Glomerular visceral epithelial cell (primary cell): ENCODE measurements at regions not wholly inside any gene's neighbourhood (a gene's known extent, or its start where the extent isn't known, plus 50 kb on each side); places are given as distances from the start of the nearest gene placed in this dataset.

Experiments
- DNase-seq: peaks from one replicate; pipeline ENCODE4 v3.0.0-alpha.2; 2016; ENCODE audit errors: extremely low spot score

- peak; percentile 62 for DNase-seq
These were observed 215.6 kb downstream of the PIK3R1 start for GRCh38 chr5:68431186-68431585.

DNA sequence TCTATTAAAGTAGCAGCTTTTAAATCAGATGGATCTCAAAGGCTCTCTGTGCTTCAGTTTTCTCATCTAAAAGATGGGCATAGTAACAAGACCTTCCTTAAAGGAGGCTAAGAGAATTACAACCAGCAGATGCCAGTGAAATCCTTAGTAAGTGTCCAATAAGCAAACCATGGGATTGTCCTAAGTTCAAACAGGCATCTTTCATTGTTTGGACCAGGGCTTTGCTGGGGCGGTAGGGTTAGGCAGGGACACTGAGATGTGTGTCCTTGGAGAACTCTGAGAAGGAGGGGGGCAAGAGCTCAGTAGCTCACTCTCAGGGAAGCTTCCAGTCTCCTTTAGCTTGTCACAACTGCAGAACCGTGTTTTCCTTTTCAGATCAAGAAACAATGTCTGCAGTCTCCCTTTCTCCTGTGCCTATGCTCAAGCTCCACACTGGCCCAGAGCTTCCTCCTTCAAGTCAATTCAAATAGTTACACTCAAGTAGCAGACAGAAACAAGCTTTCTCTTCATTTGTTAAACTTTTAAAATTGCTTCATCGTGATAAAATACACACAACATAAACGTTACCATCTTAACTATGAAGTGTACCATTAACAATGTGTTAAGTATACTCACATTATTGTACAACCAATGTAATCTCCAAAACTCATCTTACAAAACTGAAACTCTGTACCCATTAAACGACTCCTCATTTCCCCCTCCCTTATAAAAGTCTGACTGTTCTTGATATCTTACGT, 216.2 kb downstream of the PIK3R1 start:
- DNase-seq, result no peak

GRCh38 chr5:68432682-68433081, 217.1 kb downstream of the PIK3R1 start:
- no peak for DNase-seq

DNA sequence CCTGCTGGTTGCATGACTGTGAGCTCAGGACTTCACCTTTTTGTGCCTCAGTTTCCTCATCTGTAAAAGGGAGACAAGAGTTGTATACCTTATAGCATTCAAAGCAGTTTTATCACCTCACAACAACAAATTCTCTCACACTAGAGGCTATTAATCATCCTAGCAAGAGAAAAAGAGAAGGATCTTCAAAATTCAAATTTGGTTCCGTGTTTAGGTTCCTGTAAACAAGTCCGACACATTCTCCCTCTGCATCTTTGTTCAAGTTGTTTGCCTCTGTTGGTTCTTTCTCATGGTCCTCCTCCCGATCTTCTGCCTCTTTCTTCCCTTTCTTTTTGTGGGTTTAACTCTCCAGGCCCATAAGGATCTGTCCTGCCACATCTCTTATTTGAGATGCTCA, 218.0 kb downstream of the PIK3R1 start:
- no peak for DNase-seq

DNA sequence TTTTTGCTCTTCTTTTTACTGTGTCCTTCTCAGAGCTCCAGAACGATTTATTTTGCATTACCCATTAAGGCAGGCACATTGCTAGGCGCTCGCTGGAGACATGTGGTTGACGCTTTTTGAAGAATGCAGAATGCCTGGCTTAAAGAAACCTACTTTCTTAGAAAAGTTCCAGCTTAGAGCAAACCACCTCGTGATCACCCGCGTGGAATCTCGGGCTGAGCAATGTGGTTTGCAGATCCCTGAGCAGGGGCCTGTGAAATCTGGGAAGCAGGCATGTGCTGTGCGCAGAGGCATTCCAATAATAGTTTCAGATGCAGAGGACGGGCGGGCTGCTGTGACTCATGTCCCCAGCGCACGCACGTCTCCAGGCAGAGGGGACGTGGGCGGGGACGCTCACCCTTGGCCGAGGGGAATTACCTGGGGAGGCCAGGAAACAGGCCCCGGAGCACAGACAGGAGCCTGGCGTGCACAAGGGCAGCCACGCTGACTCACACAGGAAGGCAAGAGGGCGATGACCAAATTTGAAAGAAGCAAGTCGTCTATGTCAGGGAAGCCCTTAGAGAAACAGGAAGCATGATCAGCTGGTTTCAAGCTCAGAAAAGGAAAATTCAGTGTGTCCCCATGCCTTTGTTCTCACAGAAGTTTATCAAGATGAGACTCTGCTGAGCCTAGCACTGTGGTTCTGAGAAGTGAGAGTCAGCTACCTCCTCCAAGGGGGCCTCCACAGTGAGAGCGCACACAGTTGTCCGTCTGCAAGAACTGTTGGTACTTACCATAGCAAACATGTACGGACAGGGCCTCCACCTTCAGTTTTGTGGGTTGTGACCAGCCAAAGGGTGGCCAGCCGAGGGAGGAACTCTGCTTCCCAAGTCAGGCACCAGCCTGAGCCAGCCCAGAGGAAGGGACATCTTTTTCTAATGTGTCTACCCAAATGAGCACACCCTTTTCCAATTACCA, 218.6 kb downstream of the PIK3R1 start:
- peak; percentile 100 for DNase-seq

DNA sequence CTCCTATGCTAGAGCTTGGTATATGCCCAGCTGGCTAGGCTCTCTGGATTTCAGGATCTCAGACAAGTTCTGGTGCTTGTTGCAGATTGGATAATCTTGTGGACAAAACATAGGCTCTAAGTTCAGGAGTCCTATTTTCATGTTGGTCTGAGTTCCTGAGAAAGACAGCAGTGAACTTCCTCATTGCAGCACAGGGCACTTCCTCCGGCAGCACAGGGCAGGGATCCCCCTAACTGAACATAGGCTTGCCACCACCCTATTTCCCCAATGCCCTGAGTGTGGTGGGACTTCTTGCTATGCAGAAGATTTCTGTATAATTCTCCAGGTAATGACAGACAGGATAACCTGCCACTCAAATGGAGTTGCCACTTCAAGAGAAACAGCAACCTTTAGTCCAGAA, 220.1 kb downstream of the PIK3R1 start:
- no peak for DNase-seq

- DNase-seq, result peak; percentile 36
These were observed 221.3 kb downstream of the PIK3R1 start for GRCh38 chr5:68436686-68437520.

DNA sequence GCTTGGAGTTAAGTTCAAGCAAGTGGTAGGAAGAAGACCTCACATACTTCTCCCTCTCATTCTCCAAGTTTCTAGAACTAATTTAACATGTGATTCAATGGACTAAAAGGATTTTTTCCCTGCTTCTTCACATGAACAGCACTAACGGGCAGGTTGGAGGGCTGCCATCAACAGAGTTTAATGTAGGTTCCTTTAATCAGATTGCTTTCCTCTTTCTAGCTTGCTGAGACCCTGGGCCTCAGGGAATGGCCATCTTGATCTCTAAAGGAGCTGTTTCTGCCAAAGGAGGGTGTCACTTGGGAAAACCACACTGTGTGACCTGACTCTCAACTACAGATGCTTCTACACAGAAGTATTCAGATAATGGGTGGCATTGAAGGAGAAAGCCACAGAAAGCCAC, 223.3 kb downstream of the PIK3R1 start:
- no peak for DNase-seq

- DNase-seq, result no peak
These were observed 224.7 kb downstream of the PIK3R1 start for GRCh38 chr5:68440245-68440644.

- no peak for DNase-seq
These were observed 225.1 kb downstream of the PIK3R1 start for GRCh38 chr5:68440651-68441050.

- no peak for DNase-seq
These were observed 225.9 kb downstream of the PIK3R1 start for GRCh38 chr5:68441309-68442073.

- no peak for DNase-seq
These were observed 227.5 kb downstream of the PIK3R1 start for GRCh38 chr5:68443091-68443490.

DNA sequence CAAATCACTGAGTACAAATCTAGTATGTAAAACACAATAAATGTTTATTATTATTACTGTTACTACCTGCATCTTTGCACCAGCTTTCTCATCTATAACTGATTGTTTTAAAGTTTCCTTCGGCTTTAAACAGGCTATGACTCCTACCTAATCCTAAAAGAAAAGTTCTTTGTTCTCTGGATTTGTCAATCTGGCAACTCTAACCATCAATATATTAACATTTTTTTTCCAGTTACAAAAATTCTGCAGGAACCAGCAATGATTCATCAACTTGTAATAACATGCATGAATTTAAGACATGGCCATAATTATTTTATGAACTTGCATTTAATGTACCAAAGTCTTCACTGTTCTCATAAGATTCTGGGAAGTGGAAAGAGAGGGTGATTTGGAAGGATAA, 228.5 kb downstream of the PIK3R1 start:
- DNase-seq, result no peak

DNA sequence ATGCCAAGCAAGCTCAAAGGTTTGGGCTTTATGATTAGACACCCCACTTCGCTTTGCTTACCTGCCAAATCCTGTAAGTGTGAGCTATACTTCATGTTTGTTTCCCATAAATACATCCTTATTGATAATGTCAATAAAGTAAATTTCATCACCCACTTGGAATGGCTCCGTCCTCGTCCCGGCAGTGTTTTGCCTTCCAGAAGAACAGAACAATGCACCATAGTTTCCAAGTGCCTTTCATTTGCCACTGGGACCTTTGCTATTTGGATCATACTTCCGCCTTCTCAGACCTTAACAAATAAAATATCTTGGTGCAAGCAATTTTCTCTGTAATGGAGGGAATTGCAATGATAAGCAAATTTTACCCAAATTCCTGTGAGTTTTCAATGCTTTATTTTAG, 229.3 kb downstream of the PIK3R1 start:
- DNase-seq, result no peak

- DNase-seq, result no peak
These were observed 229.9 kb downstream of the PIK3R1 start for GRCh38 chr5:68445257-68446069.

DNA sequence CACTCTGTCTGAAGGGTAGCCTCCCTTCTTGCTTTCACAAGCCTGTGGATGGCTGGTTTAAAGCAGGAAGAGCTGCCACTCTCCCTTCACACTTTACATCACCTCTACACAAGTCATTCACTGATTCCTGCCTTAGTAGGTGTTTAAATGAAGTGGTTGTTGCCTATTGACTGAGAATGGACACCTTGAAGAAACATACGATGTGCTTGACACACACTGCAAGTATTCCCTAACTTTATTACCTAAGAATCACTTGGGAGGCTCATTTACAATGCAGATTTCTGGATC, 230.5 kb downstream of the PIK3R1 start:
- no peak for DNase-seq

- DNase-seq, result no peak
These were observed 230.9 kb downstream of the PIK3R1 start for GRCh38 chr5:68446487-68446894.

- DNase-seq, result no peak
These were observed 231.8 kb downstream of the PIK3R1 start for GRCh38 chr5:68447136-68447929.

- no peak for DNase-seq
These were observed 233.8 kb downstream of the PIK3R1 start for GRCh38 chr5:68449380-68449779.
